Kidney capillary endothelial cell (primary cell): ENCODE measurements at regions not wholly inside any gene's neighbourhood (a gene's known extent, or its start where the extent isn't known, plus 50 kb on each side); places are given as distances from the start of the nearest gene placed in this dataset.

Source experiments
- DNase-seq: peaks from one replicate; pipeline ENCODE4 v3.0.0-alpha.2; 2018; ENCODE audit warnings: low spot score

DNA sequence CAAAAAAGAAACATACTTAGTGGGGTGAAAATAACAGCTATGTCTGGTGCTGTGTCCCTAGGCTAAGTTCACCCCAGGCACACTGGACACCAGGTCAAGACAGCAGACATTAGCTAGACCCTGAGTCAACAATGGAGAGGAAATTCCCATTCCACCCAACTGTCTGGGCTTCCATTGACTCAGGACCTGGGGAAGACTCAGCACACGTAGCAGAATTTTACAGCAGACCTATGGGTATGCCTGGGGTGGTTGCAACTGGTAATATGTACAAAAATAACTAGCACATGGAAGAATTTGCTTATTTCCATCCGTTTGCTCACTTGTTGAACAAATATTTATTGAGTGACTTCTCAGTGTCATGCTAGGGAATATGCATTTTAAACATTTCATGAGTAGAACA is 117.0 kb downstream of the GAS1 start:
- DNase-seq: no peak

DNA sequence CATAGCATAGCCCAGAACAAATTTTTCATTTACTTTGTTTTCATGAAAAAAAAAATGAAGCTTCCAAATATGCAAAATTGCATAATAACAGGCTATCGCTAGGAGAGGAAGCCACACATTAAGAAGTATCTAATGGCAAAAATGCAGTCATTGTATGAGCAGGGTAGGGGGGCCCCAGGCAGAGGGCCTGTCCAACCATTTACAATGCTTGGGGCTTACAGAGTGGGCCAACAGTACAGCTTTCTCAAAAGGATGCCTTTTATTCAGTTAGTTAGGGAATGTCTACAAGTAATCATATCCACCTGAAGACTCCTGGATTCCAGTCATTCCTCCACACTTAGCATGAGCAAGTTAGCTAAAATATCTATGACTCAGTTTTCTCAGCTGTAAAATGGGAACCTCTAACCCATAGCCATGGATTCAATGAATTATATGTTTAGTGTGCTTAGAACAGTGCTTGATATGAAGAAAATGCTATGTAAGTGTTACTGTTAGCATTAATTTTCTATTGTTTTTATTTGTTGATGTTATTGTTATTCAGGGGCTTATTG is 117.7 kb downstream of the GAS1 start:
- no peak for DNase-seq

- no peak for DNase-seq
Observed at GRCh38 chr9:86828631-86829030, 118.7 kb downstream of the GAS1 start.

GRCh38 chr9:86827893-86828292 is 119.4 kb downstream of the GAS1 start:
- no peak for DNase-seq

GRCh38 chr9:86825299-86825698 is 122.0 kb downstream of the GAS1 start:
- DNase-seq: no peak

DNA sequence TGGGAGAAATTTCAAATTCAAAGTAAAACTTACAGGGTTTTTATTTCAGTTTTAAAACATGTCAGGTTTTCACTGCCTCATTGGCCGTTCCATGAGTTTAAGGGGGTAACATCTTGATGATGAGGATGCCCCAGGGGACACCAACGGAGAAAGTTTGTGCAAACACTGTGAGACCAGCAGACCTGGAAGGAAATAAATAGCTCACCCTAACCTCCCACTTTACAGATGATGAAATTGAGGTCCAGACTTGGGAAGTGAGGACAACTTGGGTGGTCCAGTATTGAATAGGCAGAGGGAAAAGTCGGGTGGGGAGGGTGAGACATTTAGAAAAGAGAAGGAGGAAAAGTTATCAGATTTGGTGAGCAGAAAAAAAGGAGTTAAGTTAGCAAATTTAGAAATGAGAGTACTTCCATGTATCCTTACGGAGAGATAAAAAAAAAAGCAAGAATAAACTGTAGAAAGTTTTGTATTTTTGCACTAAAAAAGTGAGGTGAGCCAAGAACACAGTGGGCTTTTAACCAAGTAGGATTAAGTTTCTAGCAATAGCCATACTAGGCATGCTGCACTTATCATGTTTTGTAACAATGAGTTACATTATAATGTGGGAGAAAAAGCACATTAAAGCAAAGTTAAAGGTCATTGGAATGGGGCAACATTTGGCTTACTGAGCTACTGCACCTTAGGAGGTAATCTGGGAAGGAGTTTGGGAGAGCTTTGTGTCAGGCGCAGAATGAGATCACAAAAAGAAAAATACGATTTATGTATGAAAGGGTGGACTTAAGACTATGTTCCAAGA is 125.1 kb downstream of the GAS1 start:
- no peak for DNase-seq

GRCh38 chr9:86821006-86821845 is 126.1 kb downstream of the GAS1 start:
- no peak for DNase-seq

- no peak for DNase-seq
Observed at GRCh38 chr9:86819552-86819951, 127.8 kb downstream of the GAS1 start.

DNA sequence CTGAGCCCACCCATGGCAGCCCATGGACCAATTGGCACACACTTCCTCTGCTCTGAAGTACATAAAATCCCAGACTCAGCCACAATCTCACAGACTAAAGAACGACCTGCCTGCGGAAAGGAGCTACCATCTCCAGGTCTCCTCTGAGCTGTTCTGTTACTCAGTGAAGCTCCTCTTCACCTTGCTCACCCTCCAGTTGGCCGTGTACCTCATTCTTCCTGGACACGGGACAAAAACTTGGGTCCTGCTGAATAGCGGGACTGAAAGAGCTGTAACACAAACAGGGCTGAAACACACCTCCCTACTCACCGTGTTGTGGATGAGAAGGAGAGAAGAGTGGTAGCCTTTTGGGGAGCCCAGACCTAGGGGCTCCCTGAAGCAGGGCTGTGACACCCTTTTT is 128.7 kb downstream of the GAS1 start:
- no peak for DNase-seq

DNA sequence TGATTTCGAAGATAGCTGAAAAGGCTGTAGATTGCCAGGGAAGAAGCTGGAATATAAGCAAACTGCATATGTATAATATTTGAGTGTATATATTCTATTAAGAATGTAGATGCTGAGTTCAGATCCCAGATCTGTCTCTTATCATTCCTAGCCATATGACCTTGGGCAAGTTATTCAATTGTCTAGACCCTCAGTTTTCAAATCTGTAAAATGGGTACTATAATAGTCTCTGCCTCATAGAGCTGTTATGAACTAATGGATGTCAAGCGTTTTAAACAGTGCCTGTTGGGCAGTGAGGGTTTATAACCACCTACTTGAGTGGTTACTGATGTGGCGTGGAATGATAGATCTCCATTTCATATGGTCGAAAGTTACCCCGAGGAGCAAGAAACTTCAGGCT is 130.4 kb downstream of the GAS1 start:
- DNase-seq: no peak

- DNase-seq: no peak
Observed at GRCh38 chr9:86816366-86816765, 130.9 kb downstream of the GAS1 start.

DNA sequence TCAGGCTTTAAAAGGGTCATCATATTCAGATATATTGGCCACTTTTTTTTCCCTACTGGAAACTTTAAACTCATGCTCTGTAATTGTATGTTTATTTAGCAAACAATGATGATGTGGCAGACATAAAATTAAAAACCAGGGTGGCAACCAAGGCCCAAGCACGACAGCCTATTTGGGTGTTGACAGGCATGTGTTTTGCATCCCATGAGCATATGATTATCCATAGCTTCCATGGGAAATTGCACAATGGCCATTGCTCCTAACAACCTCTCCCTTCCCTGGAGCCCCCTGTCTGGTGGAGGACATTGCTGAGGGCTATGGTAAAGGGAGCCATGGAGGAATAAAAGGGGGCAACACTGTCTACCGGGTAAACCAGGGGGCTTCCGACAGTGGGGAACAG is 134.7 kb downstream of the GAS1 start:
- no peak for DNase-seq

- DNase-seq: no peak
Observed at GRCh38 chr9:86809759-86810367, 137.4 kb downstream of the GAS1 start.

DNA sequence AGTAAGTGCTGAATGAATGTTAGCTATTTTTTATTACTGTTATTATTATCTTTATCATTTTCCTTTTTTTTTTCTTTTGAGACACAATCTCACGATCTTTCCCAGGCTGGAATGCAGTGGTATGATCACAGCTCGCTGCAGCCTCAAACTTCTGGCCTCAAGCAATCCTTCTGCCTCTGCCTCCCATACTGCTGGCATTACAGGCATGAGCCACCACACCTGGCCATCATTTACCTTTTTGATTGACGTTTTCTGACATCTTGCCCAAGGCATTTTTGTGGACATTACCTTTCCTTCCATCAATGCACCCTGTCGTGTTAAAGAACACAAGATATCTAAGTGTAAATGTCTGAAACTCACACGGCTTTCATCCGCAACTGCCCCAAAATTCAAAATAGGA is 138.2 kb downstream of the GAS1 start:
- DNase-seq: no peak

DNA sequence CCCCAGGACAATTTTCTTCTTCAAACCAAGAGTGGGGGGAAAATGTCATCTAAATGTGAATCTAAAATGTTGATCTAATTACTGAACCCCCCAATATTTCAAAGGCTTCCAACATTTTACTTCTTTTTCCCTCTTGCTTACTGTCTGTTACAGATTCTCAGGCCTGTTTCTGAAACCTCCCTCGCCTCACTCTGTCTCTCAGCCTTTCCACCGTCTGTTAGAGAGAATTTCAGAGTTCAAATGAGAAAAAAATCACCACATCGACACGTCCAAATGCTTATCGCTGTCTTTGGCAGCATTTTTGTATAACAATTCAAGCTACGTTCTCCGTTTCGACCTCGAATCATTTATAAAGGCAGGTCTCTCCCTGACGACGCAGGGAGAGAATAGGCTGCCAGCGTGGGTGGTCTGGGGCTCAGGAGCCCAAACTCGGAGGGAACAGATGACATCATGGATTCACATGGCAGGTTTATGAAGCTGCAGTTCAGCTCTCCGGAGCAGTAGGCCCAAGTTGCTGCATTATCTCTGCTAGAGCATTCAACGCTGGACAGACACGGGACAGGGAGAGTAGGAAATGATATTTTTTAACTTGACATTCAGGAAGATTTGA is 139.8 kb downstream of the GAS1 start:
- no peak for DNase-seq

DNA sequence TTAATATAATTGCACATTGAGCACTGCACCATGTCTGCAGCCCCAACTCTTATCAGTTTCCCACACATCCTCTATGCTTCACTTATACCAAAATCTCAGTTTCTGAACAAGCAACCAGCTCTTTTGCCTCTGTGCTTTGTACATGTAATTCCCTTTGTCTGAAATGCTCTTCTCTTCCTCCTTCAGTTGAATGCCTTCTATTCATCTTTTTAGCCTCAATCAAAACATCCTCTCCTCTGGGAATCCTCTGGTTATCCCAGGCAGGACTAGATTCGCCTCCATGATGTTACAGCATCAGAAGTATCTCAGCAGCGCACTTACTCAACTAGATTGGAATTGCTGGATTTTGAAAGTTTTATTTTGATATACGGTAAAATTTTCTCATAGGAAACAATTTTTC is 143.3 kb downstream of the GAS1 start:
- no peak for DNase-seq

GRCh38 chr9:86802900-86803673 is 144.2 kb downstream of the GAS1 start:
- DNase-seq: no peak

- no peak for DNase-seq
Observed at GRCh38 chr9:86801246-86801645, 146.1 kb downstream of the GAS1 start.

DNA sequence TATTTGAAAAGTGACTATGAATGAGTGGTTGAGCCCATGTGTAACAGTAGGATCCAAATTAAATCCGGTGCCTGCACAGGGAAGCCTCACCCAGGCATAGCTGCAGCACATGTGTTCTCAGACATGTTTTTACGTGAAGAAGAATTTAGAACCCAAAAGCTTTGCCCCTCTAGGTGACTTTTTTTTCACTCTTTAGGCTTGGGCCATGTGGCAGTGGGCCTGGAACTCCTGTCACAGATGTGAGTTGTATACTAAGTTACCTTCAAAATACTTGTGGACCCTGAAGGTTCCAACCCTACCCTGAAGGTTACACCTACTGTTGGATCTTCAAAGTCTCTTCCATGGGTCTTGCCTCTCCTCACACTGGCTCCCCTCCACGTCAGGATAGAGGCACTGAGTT is 146.6 kb downstream of the GAS1 start:
- no peak for DNase-seq

- DNase-seq: no peak
Observed at GRCh38 chr9:86798966-86799365, 148.3 kb downstream of the GAS1 start.

DNA sequence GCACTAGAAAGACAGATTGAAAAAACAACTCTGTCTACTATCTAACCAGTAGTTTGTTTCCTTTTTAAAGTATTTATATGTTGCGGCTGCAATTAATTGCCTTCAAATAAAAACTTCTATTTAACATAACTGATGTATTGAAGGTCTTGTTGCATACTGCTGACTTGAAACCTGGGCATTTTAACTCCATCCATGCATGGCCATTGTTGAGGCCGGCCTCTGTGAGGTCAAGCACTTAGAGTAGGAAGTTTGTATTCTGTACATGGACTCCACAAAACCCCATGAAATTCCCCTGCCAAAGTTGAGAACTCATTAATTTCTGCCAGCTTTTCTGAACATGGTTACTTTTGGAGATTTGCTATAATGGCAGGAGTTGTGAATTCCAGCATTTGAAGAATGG is 150.6 kb downstream of the GAS1 start:
- no peak for DNase-seq
